Neural cell (in vitro differentiated cells): ENCODE measurements at regions not wholly inside any gene's neighbourhood (a gene's known extent, or its start where the extent isn't known, plus 50 kb on each side); places are given as distances from the start of the nearest gene placed in this dataset.

Experiments used
- H2AFZ ChIP-seq: fragments of 200-600, 300-800 bp; sonication (generic), shearing (Covaris generic); 2 replicates; pipeline ENCODE4 v1.6.0; 2014; ENCODE audit warnings: low read depth, mild to moderate bottlenecking, antibody characterized with exemption, low read length, moderate library complexity
- H3F3A ChIP-seq: fragments of 200-600 bp; shearing (Covaris generic); 2 replicates; pipeline ENCODE4 v1.6.1; 2016; ENCODE audit warnings: mild to moderate bottlenecking, moderate library complexity, mixed read lengths, antibody characterized with exemption, low read length; ENCODE audit not compliant: insufficient read depth, poor library complexity, severe bottlenecking
- H3K27ac ChIP-seq: fragments of 200-600, 300-800 bp; sonication (generic), shearing (Covaris generic); 2 replicates; pipeline ENCODE4 v1.5.1; 2014; ENCODE audit warnings: mild to moderate bottlenecking, low read length, moderate library complexity
- H3K27me3 ChIP-seq: fragments of 300-800, 200-600 bp; sonication (generic), shearing (Covaris generic); 2 replicates; pipeline ENCODE4 v1.6.0; 2014; ENCODE audit warnings: mild to moderate bottlenecking, low read depth, low read length, moderate library complexity; ENCODE audit not compliant: insufficient read depth
- H3K36me3 ChIP-seq: fragments of 300-800, 200-600 bp; sonication (generic), shearing (Covaris generic); 2 replicates; pipeline ENCODE4 v1.5.1; 2014; ENCODE audit warnings: mild to moderate bottlenecking, antibody characterized with exemption, low read length, moderate library complexity; ENCODE audit not compliant: insufficient read depth
- H3K4me2 ChIP-seq: fragments of 300-800, 200-600 bp; sonication (generic), shearing (Covaris generic); 2 replicates; pipeline ENCODE4 v1.6.0; 2014; ENCODE audit warnings: mild to moderate bottlenecking, low read length
- H3K4me3 ChIP-seq: fragments of 300-800, 200-600 bp; sonication (generic), shearing (Covaris generic); 2 replicates; pipeline ENCODE4 v1.5.1; 2014; ENCODE audit warnings: mild to moderate bottlenecking, low read length, moderate library complexity
- H3K79me2 ChIP-seq: fragments of 200-600 bp; shearing (Covaris generic); replicated peaks from 2 replicates; pipeline ENCODE4 v1.6.0; 2014; ENCODE audit warnings: mild to moderate bottlenecking, low read length, moderate library complexity; ENCODE audit not compliant: insufficient read depth
- H3K9ac ChIP-seq: fragments of 300-800, 200-600 bp; sonication (generic), shearing (Covaris generic); 2 replicates; pipeline ENCODE4 v1.6.1; 2016; ENCODE audit warnings: mild to moderate bottlenecking, low read length, mixed read lengths
- H3K9me2 ChIP-seq: fragments of 200-600 bp; shearing (Covaris generic); 2 replicates; pipeline ENCODE4 v1.6.1; 2016; ENCODE audit warnings: mild to moderate bottlenecking, low read length, mixed read lengths; ENCODE audit not compliant: insufficient read depth
- H3K9me3 ChIP-seq: fragments of 200-600, 300-800 bp; sonication (generic), shearing (Covaris generic); 2 replicates; pipeline ENCODE4 v1.6.1; 2016; ENCODE audit warnings: mild to moderate bottlenecking, mixed run types, low read length, moderate library complexity, mixed read lengths
- H4K20me1 ChIP-seq: fragments of 200-600 bp; shearing (Covaris generic); 2 replicates; pipeline ENCODE4 v1.6.1; 2016; ENCODE audit warnings: mild to moderate bottlenecking, mixed run types; ENCODE audit not compliant: insufficient read depth
- EP300 ChIP-seq: fragments of 450-650 bp; conservative IDR thresholded peaks from 2 replicates; pipeline ENCODE4 v1.6.1; 2014; ENCODE audit warnings: antibody characterized with exemption, mild to moderate bottlenecking, moderate library complexity; ENCODE audit not compliant: poor library complexity, severe bottlenecking
- EZH2 ChIP-seq: fragments of 200-600, 300-800 bp; shearing (Covaris generic), sonication (generic); IDR thresholded peaks from 2 replicates; pipeline ENCODE4 v1.6.1; 2014; ENCODE audit warnings: antibody characterized with exemption, low read length, borderline replicate concordance, mild to moderate bottlenecking; ENCODE audit not compliant: insufficient read depth, poor library complexity, severe bottlenecking
- MXI1 ChIP-seq: fragments of 450-650 bp; conservative IDR thresholded peaks from 2 replicates; pipeline ENCODE4 v1.6.1; 2014; ENCODE audit warnings: antibody characterized with exemption, mild to moderate bottlenecking; ENCODE audit not compliant: poor library complexity, severe bottlenecking
- POLR2AphosphoS5 ChIP-seq: IDR thresholded peaks from 2 replicates; pipeline ENCODE4 v1.6.1; 2012
- RAD21 ChIP-seq: fragments of 450-650 bp; conservative IDR thresholded peaks from 2 replicates; pipeline ENCODE4 v1.6.1; 2014; ENCODE audit warnings: antibody characterized with exemption, mild to moderate bottlenecking, moderate library complexity
- SMC3 ChIP-seq: fragments of 450-650 bp; conservative IDR thresholded peaks from 2 replicates; pipeline ENCODE4 v1.6.1; 2014; ENCODE audit warnings: antibody characterized with exemption, mild to moderate bottlenecking, moderate library complexity; ENCODE audit not compliant: poor library complexity
- TAF1 ChIP-seq: IDR thresholded peaks from 2 replicates; pipeline ENCODE4 v1.6.1; 2012; ENCODE audit warnings: low read depth
- TF ChIP-seq, protein P1 (sequence below): fragments of 450-650 bp; IDR thresholded peaks from 2 replicates; pipeline ENCODE4 v1.5.1; 2014; ENCODE audit warnings: antibody characterized with exemption, mild to moderate bottlenecking, moderate library complexity; ENCODE audit not compliant: poor library complexity, severe bottlenecking
- TF ChIP-seq, protein P2 (sequence below): IDR thresholded peaks from 2 replicates; pipeline ENCODE4 v1.6.1; 2012; ENCODE audit warnings: borderline replicate concordance

DNA sequence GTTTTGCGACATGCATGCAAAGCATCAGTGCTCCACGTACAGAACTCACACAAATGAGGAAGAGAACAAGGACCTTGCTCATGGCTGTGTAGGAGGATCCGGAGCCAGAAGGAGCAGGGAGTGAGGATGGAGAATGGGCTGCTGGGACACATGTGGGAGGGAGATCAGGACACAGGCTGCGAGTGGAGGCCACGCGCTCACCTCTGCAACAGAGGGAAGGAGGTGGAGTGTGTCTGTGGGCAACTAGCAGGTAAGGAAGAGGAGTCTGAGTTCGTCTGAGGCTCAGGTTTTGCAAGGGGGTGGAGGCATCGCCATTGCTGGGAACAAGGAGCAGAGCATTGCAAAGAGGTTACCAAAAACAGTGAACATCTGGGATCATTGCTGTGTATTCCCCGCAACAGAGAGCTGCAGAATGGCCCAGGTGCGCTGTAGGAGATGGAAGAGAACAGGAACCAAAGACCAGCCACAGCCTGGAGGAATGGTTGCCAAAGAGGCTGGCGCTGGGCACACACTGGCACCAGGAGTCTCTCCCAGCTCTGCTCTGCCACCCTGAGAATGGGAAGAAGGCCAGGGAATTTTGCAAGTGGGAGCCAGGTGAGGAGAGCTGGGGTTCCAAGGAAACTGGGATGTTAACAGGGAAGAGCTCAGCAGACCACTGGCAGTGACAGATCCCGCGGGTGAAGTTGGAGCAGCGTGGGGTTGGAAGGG, 90.0 kb upstream of the RPS6KA2 start:
- no peaks in the 10 kb centered on the region for H3K9me3 ChIP-seq
- no peak overlapping the region for H2AFZ ChIP-seq
- no peak overlapping the region for H3K4me2 ChIP-seq
- no peak for TF ChIP-seq EP300
- no peak for TF ChIP-seq EZH2
- TF ChIP-seq POLR2AphosphoS5 = no peak
- TF ChIP-seq TAF1 = no peak
- TF ChIP-seq SMC3 = no peak
- TF ChIP-seq, protein P1, sequence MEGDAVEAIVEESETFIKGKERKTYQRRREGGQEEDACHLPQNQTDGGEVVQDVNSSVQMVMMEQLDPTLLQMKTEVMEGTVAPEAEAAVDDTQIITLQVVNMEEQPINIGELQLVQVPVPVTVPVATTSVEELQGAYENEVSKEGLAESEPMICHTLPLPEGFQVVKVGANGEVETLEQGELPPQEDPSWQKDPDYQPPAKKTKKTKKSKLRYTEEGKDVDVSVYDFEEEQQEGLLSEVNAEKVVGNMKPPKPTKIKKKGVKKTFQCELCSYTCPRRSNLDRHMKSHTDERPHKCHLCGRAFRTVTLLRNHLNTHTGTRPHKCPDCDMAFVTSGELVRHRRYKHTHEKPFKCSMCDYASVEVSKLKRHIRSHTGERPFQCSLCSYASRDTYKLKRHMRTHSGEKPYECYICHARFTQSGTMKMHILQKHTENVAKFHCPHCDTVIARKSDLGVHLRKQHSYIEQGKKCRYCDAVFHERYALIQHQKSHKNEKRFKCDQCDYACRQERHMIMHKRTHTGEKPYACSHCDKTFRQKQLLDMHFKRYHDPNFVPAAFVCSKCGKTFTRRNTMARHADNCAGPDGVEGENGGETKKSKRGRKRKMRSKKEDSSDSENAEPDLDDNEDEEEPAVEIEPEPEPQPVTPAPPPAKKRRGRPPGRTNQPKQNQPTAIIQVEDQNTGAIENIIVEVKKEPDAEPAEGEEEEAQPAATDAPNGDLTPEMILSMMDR = no peak
- TF ChIP-seq RAD21 = no peak
- TF ChIP-seq, protein P2, sequence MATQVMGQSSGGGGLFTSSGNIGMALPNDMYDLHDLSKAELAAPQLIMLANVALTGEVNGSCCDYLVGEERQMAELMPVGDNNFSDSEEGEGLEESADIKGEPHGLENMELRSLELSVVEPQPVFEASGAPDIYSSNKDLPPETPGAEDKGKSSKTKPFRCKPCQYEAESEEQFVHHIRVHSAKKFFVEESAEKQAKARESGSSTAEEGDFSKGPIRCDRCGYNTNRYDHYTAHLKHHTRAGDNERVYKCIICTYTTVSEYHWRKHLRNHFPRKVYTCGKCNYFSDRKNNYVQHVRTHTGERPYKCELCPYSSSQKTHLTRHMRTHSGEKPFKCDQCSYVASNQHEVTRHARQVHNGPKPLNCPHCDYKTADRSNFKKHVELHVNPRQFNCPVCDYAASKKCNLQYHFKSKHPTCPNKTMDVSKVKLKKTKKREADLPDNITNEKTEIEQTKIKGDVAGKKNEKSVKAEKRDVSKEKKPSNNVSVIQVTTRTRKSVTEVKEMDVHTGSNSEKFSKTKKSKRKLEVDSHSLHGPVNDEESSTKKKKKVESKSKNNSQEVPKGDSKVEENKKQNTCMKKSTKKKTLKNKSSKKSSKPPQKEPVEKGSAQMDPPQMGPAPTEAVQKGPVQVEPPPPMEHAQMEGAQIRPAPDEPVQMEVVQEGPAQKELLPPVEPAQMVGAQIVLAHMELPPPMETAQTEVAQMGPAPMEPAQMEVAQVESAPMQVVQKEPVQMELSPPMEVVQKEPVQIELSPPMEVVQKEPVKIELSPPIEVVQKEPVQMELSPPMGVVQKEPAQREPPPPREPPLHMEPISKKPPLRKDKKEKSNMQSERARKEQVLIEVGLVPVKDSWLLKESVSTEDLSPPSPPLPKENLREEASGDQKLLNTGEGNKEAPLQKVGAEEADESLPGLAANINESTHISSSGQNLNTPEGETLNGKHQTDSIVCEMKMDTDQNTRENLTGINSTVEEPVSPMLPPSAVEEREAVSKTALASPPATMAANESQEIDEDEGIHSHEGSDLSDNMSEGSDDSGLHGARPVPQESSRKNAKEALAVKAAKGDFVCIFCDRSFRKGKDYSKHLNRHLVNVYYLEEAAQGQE = no peak
- TF ChIP-seq MXI1 = no peak
- H3K9me2 ChIP-seq = no peaks in the 10 kb centered on the region
- H3K36me3 ChIP-seq = no peaks in the 10 kb centered on the region
- no peaks in the 10 kb centered on the region for H3K27me3 ChIP-seq
- no peaks in the 10 kb centered on the region for H3K79me2 ChIP-seq
- no peak overlapping the region for H3K4me3 ChIP-seq
- no peaks in the 10 kb centered on the region for H4K20me1 ChIP-seq
- no peak overlapping the region for H3K9ac ChIP-seq
- no peak overlapping the region for H3K27ac ChIP-seq
- H3F3A ChIP-seq = no peaks in the 10 kb centered on the region

DNA sequence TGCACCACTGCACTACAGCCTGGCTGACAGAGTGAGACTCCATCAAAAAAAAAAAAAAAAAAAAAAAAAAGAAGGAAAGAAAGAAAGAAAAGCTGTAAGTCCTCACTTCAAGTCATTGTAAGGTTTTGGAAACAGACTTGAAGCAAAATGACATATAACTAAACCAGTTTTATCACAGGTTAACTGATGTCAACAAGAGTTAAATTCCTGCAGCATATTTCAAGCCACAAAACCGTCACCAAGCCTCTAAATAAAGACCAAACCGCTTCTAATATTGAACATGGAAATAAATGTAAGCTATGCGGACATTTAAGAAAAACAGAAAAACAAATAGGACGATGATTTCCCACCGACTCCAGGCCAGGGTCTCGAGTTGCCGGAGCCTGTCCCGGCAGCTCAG, 88.9 kb upstream of the RPS6KA2 start:
- H3K4me2 ChIP-seq = no peak overlapping the region
- no peak overlapping the region for H2AFZ ChIP-seq
- H4K20me1 ChIP-seq = no peaks in the 10 kb centered on the region
- no peak overlapping the region for H3K4me3 ChIP-seq
- no peak overlapping the region for H3K27ac ChIP-seq
- H3K36me3 ChIP-seq = no peaks in the 10 kb centered on the region
- no peak for TF ChIP-seq TAF1
- TF ChIP-seq POLR2AphosphoS5 = no peak
- TF ChIP-seq, protein P1 = no peak
- no peak for TF ChIP-seq MXI1
- no peak for TF ChIP-seq EP300
- TF ChIP-seq, protein P2 = no peak
- TF ChIP-seq EZH2 = no peak
- no peak for TF ChIP-seq SMC3
- no peak for TF ChIP-seq RAD21
- no peaks in the 10 kb centered on the region for H3K9me3 ChIP-seq
- H3K79me2 ChIP-seq = no peaks in the 10 kb centered on the region
- no peak overlapping the region for H3K9ac ChIP-seq
- H3F3A ChIP-seq = no peaks in the 10 kb centered on the region
- H3K9me2 ChIP-seq = no peaks in the 10 kb centered on the region
- no peaks in the 10 kb centered on the region for H3K27me3 ChIP-seq
